ENCODE measurements at regions not wholly inside any gene's neighbourhood (a gene's known extent, or its start where the extent isn't known, plus 50 kb on each side); places are given as distances from the start of the nearest gene placed in this dataset.

- TF ChIP-seq CTCF (conservative IDR thresholded peaks at IDR 0.05; ENCODE audit: low read depth, low read length) (no peak), EZH2 (IDR thresholded peaks at IDR 0.05; ENCODE audit: borderline replicate concordance, low read depth, low read length, poor library complexity, severe bottlenecking) (no peak)
Observed at GRCh38 chr7:131802195-131802864, 245.9 kb upstream of the PODXL start.

Measured in A673 (cell line).